C4-2B (cell line): ENCODE measurements at regions not wholly inside any gene's neighbourhood (a gene's known extent, or its start where the extent isn't known, plus 50 kb on each side); places are given as distances from the start of the nearest gene placed in this dataset.

ENCODE experiments used
- CTCF ChIP-seq: fragments of 450-650 bp; conservative IDR thresholded peaks from 2 replicates; pipeline ENCODE4 v1.5.1; 2017; ENCODE audit warnings: mild to moderate bottlenecking
- ZFX ChIP-seq: fragments of 450-650 bp; IDR thresholded peaks from 2 replicates; pipeline ENCODE4 v1.6.1; 2017

- TF ChIP-seq CTCF = no peak
- TF ChIP-seq ZFX = no peak
These were observed 1227.2 kb upstream of the WWC1 start for GRCh38 chr5:167064198-167064776.
